Activated CD4-positive, alpha-beta T cell treated with anti-CD3 and anti-CD28 coated beads, Interleukin-2, amount 50 U/mL, for 48 hours (primary cell): ENCODE measurements at regions not wholly inside any gene's neighbourhood (a gene's known extent, or its start where the extent isn't known, plus 50 kb on each side); places are given as distances from the start of the nearest gene placed in this dataset.

Experiments used
- DNase-seq, 2 experiments: peaks; one replicate each; pipeline ENCODE4 v3.0.0-alpha.2; 2020

- no peak for DNase-seq
Observed at GRCh38 chr16:82236415-82236814, 66.4 kb upstream of the MPHOSPH6 start.

GRCh38 chr16:82232806-82233205, 62.8 kb upstream of the MPHOSPH6 start:
- no peak for DNase-seq

- no peak for DNase-seq
Observed at GRCh38 chr16:82231008-82231787, 61.2 kb upstream of the MPHOSPH6 start.

GRCh38 chr16:82229800-82230619, 60.0 kb upstream of the MPHOSPH6 start:
- peak; percentile 75 to 77 for DNase-seq

- no peak for DNase-seq
Observed at GRCh38 chr16:82226327-82226726, 56.3 kb upstream of the MPHOSPH6 start.

- DNase-seq, result no peak
Observed at GRCh38 chr16:82224821-82225220, 54.8 kb upstream of the MPHOSPH6 start.

- DNase-seq, result no peak
Observed at GRCh38 chr16:82220541-82220940, 50.5 kb upstream of the MPHOSPH6 start.
